Choroid plexus epithelial cell (primary cell): ENCODE measurements at regions not wholly inside any gene's neighbourhood (a gene's known extent, or its start where the extent isn't known, plus 50 kb on each side); places are given as distances from the start of the nearest gene placed in this dataset.
A peak's percentile ranks its signal among the peaks of the same experiment; 100 is the strongest.

Experiments
- DNase-seq: peaks from one replicate; pipeline ENCODE4 v3.0.0-alpha.2; 2010; ENCODE audit warnings: low read depth
- H3K4me3 ChIP-seq: 2 replicates; pipeline ENCODE4 v1.5.1; 2011; ENCODE audit warnings: low read depth, mild to moderate bottlenecking, control low read depth, low read length, moderate library complexity
- CTCF ChIP-seq: conservative IDR thresholded peaks from 2 replicates; pipeline ENCODE4 v1.5.1; 2011; ENCODE audit warnings: low read depth, mild to moderate bottlenecking, control low read depth, inconsistent platforms, low read length, moderate library complexity

DNA sequence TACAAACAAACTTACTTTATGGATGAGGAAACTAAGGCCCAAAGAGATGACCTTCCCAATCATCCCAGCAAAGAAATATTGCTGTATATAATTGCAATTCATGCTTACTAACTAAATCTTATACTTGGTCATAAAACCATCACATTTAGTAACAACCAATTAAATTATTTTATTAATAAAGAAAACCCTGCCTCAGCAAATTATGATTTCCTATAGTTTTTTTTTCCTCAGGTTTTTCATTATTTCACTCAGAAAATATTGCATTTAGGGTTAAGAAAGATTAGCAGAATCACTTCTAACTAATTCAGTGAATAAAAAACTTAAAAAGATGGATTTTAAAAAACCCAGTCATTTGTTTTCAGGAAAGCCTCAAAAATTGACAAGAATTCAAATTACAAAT is 86.5 kb upstream of the GADL1 start:
- no peak for TF ChIP-seq CTCF
- H3K4me3 ChIP-seq, result no peak overlapping the region
- DNase-seq, result no peak

DNA sequence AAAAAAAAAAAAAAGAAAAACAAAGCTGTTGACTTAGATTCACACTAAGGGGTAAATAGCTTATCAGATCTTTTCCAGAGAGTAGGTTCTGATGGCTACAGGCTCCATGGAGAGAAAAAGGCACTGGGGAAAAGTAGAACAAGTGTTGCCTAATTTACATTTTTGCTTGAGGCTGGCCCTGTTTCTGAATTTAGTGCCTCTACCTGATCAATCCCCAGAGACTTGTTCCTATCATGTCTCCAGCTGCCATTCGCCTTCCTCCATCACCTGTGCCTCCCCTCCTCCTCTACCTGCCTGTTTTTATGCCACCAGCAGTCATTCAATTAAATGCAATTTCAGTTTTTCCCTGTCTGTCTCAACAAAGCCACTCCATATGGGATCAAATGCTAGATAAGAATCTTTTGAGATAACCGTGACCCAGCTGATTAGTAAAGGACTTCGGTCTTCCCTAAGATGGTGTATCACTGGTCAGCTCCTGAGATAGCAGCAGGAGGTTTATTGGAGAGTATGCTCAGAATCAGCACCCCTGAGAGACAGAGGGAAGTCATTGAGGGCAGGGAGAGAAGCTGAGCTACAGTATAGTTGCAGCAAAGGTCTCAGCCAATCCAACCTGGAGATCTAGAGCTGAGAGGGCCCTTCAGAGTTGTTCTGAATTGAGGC is 88.1 kb upstream of the GADL1 start:
- H3K4me3 ChIP-seq, result no peak overlapping the region
- no peak for TF ChIP-seq CTCF
- DNase-seq, result no peak

DNA sequence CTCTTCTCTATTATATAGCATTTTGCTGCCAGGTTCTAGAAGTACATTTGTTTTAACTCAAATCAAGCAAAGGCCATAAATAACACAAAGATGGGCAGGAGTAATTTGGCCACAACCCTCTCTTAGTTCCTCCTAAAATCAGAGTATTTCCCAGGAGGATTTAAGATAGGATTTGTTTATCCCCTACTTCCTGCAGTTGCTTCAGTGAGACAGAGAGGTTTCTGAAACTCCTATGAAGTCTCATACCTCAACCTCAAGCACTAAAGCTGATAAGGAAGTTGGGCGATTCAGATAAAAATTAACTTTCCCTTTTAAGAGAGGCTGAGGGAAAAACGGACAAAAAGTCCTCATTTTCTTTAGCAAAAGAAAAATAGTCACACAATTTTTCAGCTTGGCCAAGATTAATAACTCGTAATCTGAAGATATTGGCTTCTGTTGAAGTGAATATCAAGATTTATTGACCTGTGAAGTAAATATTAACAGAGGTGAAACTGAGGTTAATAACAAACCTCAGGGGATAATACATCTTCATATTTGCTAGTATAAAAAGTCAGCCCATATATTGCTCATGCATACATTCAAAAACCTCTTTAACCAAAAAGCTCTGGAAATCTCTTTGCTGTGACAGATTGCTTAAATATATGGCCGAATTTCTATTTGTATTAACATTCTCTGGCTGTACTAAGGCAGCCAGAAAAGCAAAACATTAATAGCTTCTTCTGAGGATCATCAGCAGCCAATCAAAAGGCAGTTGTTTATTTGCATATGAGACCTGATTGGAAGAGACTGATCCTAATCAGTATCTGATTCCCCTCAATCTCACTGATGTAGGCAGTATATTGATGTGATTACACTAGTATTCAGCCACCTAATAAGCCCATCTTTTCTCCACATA is 90.6 kb upstream of the GADL1 start:
- TF ChIP-seq CTCF, result no peak
- peak; percentile 41 for DNase-seq
- H3K4me3 ChIP-seq, result no peak overlapping the region

DNA sequence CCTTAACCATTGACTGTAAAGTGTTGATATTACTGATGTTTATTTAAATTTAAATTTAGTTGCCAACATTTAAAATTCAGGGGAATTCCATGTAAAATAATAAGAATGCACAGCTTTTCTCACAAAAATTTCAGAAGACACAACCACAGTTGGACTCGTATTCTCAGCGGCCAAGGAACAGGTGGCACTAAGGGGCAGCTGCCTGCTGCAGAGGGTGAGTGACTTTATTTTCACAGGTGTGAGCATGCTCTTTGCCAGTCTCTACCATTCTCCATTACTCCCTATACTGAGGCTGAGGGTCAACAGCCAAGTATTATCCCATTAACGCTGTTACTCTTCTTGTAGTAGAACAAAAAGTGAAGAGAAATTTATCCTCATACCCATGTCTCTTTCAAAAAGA is 92.1 kb upstream of the GADL1 start:
- DNase-seq, result no peak
- no peak overlapping the region for H3K4me3 ChIP-seq
- no peak for TF ChIP-seq CTCF

DNA sequence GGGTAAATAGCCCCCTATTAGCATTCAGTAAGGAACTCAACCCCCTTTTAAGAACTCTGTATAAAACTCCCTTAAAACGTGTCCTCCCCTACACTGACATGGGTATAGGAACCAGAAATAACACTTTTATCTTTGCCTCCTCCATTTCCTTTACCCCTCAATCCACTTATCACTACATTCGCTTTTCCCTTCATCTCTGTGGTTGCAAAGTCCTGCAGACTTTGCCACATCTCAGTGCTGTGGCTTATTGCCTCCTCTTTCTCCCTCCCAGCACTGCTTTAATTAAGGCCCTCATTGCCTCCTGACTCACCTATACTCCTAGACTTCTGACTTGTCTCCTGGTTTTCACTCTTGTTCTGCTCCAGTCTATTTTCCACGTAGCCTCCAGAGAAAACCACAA is 94.3 kb upstream of the GADL1 start:
- no peak for DNase-seq
- TF ChIP-seq CTCF, result no peak
- no peak overlapping the region for H3K4me3 ChIP-seq

GRCh38 chr3:30989276-30990030 is 95.0 kb upstream of the GADL1 start:
- TF ChIP-seq CTCF, result no peak
- DNase-seq, result no peak
- no peak overlapping the region for H3K4me3 ChIP-seq
